ENCODE measurements at regions not wholly inside any gene's neighbourhood (a gene's known extent, or its start where the extent isn't known, plus 50 kb on each side); places are given as distances from the start of the nearest gene placed in this dataset.
A peak's percentile ranks its signal among the peaks of the same experiment; 100 is the strongest.

- H3K9me2 ChIP-seq (ENCODE audit: insufficient read depth, low read length) = peaks cover 4% of the 10 kb centered on the region; the same call in 1 of the 2 replicates
- H2AFZ ChIP-seq (ENCODE audit: low read length) = peak overlapping the region; percentile 21; the same call in 1 of the 2 replicates
- no peaks in the 10 kb centered on the region for H3K79me2 ChIP-seq (ENCODE audit: insufficient read depth, low read depth, low read length)
- H3K9me3 ChIP-seq (ENCODE audit: low read length) = no peaks in the 10 kb centered on the region
- H3K4me3 ChIP-seq (ENCODE audit: low read depth, low read length, poor library complexity, severe bottlenecking) = no peak overlapping the region
- CTCF ChIA-PET (ENCODE audit: unreplicated experiment) = no interaction called here
- H3K36me3 ChIP-seq (ENCODE audit: insufficient read depth, low read length) = no peaks in the 10 kb centered on the region
- H3K4me2 ChIP-seq (ENCODE audit: low read length) = no peak overlapping the region
- no peak overlapping the region for H3K27ac ChIP-seq (ENCODE audit: low read depth, low read length, poor library complexity, severe bottlenecking)
- no TSS peak for BruUV-seq (replicated peaks)
- H3K4me1 ChIP-seq (ENCODE audit: insufficient read depth, low read length, poor library complexity, severe bottlenecking) = peaks cover 4% of the 10 kb centered on the region
- TF ChIP-seq EZH2phosphoT487 (IDR thresholded peaks at IDR 0.05; ENCODE audit: borderline replicate concordance, low read depth, low read length) = no peak
- no peak for TF ChIP-seq CTCF (conservative IDR thresholded peaks at IDR 0.05; ENCODE audit: low read length)
- no peak for DNase-seq (ENCODE audit: low spot score)
- POLR2A ChIA-PET = interaction anchor here (1.1 to 1.2 kb wide), 2 partner anchors 66 to 82 kb away, joined by 3 read pairs; no protein-coding TSS in a partner anchor
- intact Hi-C loops (cut with micrococcal nuclease; ENCODE audit: unreplicated experiment) = no loop called here
- no peaks in the 10 kb centered on the region for H4K20me1 ChIP-seq (ENCODE audit: insufficient read depth, low read length)
Measured at GRCh38 chr7:94176694-94177200, 172.6 kb upstream of the BET1 start.

DNA sequence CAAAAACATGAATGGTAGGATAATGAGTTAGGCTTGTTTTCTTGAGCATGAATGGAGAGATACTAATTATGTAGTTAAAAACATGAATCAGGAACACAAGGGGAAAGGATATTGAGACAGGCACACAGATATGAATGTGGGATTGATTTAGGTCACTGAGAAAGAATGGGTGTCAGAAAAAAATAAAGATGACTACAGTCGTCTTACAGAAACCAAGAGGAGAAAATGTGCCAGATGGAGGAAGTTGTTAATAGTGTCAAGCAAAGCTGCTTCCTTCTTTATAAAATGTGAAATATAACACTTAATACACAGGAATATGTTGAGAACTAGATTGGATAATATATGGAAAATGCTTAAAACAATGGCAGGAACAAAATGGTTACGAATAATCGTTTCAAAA is 173.3 kb upstream of the BET1 start:
- no TSS peak for BruUV-seq (replicated peaks)
- CTCF ChIA-PET (ENCODE audit: unreplicated experiment) = interaction anchor here (1.3 kb wide), 1 partner anchor 9 kb away, joined by 4 read pairs; no protein-coding TSS in a partner anchor
- TF ChIP-seq EZH2phosphoT487 (IDR thresholded peaks at IDR 0.05; ENCODE audit: borderline replicate concordance, low read depth, low read length) = no peak
- no peaks in the 10 kb centered on the region for H4K20me1 ChIP-seq (ENCODE audit: insufficient read depth, low read length)
- DNase-seq (ENCODE audit: low spot score) = no peak
- H3K9me2 ChIP-seq (ENCODE audit: insufficient read depth, low read length) = peaks cover 4% of the 10 kb centered on the region; the same call in 1 of the 2 replicates
- no peak overlapping the region for H3K27ac ChIP-seq (ENCODE audit: low read depth, low read length, poor library complexity, severe bottlenecking)
- H3K4me1 ChIP-seq (ENCODE audit: insufficient read depth, low read length, poor library complexity, severe bottlenecking) = peaks cover 4% of the 10 kb centered on the region
- no peak overlapping the region for H3K4me3 ChIP-seq (ENCODE audit: low read depth, low read length, poor library complexity, severe bottlenecking)
- peak overlapping the region; percentile 21; the same call in 1 of the 2 replicates for H2AFZ ChIP-seq (ENCODE audit: low read length)
- POLR2A ChIA-PET = no interaction called here
- H3K4me2 ChIP-seq (ENCODE audit: low read length) = no peak overlapping the region
- intact Hi-C loops (cut with micrococcal nuclease; ENCODE audit: unreplicated experiment) = no loop called here
- H3K9me3 ChIP-seq (ENCODE audit: low read length) = no peaks in the 10 kb centered on the region
- H3K79me2 ChIP-seq (ENCODE audit: insufficient read depth, low read depth, low read length) = no peaks in the 10 kb centered on the region
- no peaks in the 10 kb centered on the region for H3K36me3 ChIP-seq (ENCODE audit: insufficient read depth, low read length)

GRCh38 chr7:94178230-94178629 is 174.1 kb upstream of the BET1 start:
- Histone ChIP-seq H3K79me2 (ENCODE audit: insufficient read depth, low read depth, low read length) (no peaks in the 10 kb centered on the region), H3K9me3 (ENCODE audit: low read length) (no peaks in the 10 kb centered on the region), H3K4me3 (ENCODE audit: low read depth, low read length, poor library complexity, severe bottlenecking) (no peak overlapping the region), H2AFZ (ENCODE audit: low read length) (peak overlapping the region; percentile 23; the same call in 1 of the 2 replicates), H3K4me2 (ENCODE audit: low read length) (no peak overlapping the region), H4K20me1 (ENCODE audit: insufficient read depth, low read length) (no peaks in the 10 kb centered on the region), H3K36me3 (ENCODE audit: insufficient read depth, low read length) (no peaks in the 10 kb centered on the region), H3K27ac (ENCODE audit: low read depth, low read length, poor library complexity, severe bottlenecking) (no peak overlapping the region), H3K4me1 (ENCODE audit: insufficient read depth, low read length, poor library complexity, severe bottlenecking) (peaks cover 4% of the 10 kb centered on the region), H3K9me2 (ENCODE audit: insufficient read depth, low read length) (peaks cover 4% of the 10 kb centered on the region; the same call in 1 of the 2 replicates)
- POLR2A ChIA-PET = interaction anchor here (0.6 to 1.8 kb wide), 4 partner anchors 10 to 257 kb away, joined by 3 to 4 read pairs (median 4); partner anchors contain the start of gene GNG11
- no peak for TF ChIP-seq CTCF (conservative IDR thresholded peaks at IDR 0.05; ENCODE audit: low read length)
- TF ChIP-seq EZH2phosphoT487 (IDR thresholded peaks at IDR 0.05; ENCODE audit: borderline replicate concordance, low read depth, low read length) = no peak
- no TSS peak for BruUV-seq (replicated peaks)
- intact Hi-C loops (cut with micrococcal nuclease; ENCODE audit: unreplicated experiment) = no loop called here
- CTCF ChIA-PET (ENCODE audit: unreplicated experiment) = interaction anchor here (1.3 kb wide), 1 partner anchor 10 kb away, joined by 4 read pairs; no protein-coding TSS in a partner anchor
- no peak for DNase-seq (ENCODE audit: low spot score)

All from OCI-LY7 (cell line).